ENCODE measurements at regions not wholly inside any gene's neighbourhood (a gene's known extent, or its start where the extent isn't known, plus 50 kb on each side); places are given as distances from the start of the nearest gene placed in this dataset.

DNA sequence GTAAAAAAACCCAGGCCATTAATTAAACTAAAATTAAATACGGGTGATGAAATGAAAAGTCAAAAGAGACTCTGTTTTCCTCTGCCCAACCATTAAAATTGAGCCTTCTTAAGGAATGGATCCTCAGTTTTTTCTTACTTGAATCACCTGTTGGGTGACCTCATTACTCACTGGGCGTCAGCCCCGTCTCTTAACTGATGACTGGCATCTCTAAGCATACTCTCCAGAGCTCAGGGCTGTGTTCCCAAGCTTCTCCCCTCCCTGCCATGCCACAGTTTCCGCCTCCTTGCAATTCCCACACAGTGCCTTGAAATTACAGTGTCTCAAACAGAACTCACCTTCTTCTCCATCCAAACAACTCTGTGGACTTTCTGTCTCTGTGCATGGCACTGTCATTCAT, 421.1 kb upstream of the CELF4 start:
- DNase-seq (ENCODE audit: low read depth in 2 of 2): no peak

DNA sequence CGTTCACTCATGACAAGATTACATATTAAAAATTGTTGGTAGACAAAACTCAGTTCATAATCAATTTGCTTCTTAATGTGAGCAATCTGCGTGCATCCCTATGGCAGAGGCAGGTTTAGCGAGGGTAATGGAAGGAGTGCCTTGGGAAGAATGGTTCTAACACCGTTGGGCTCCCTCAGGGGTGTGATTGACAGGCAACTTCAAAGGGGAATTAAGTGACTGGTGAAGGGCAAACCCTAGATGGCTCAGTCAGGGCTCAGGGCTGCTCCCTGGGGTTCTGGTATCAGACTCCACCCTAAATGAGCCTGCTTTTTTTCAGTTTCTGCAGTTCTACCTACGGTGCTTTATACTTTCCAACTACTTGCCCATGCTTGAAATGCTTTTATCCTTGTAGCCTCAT, 419.5 kb upstream of the CELF4 start:
- DNase-seq (ENCODE audit: low read depth in 2 of 2): no peak

DNA sequence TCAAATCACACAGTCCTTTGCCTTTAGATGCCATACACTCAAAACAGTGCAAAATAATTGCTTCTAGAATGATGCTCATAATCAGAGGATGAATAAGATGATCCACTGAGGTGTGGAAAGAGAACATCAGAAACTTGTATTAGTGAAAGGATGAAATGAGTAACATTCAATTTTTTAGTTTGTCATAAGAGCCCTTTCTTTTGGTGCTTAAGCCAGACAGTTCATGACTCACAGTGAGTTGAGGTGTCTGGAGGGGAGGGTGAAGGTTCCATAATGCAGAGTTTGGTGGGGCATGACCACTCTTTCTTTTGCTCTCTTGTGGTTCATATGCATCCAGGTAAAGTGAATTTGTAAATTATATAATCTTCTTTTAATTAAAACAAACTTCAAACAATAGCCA, 415.0 kb upstream of the CELF4 start:
- DNase-seq (ENCODE audit: low read depth in 2 of 2): no peak

DNA sequence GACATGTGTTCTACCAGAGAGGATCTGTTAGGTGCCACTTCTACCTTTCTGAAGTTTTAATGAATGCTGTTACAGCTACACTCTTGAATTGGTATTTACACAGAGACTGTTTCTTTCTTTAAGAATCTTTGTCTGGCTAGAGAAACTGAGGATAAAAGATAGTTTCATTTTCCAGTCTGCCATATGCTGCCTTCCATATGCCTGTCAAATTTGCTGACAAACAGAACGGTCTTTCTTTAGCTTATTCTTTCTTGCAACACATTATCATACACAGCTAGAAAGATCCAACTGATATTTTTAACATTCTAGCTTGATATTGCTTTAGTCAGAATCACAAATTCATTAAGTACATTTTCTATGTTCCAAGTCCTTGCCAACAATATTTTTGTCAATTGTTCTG, 409.8 kb upstream of the CELF4 start:
- no peak for DNase-seq (ENCODE audit: low read depth in 2 of 2)

DNA sequence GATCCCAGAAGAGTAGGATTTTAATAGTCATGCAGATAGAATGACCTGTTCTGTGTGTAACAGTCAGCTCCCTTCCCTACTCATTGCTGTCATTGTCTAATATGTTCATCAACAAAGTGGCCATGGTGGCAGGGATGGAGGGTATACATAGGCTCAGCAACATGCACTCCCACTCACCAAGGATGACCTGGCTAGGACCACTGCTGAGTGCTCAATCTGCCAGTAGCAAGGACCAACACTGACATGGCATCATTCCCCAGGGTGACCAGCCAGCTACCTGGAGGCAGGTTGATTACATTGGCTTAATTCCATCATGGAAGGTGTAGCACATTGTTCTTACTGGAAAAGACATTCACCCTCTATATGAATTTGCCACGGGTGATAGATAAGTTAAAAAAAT, 401.7 kb upstream of the CELF4 start:
- DNase-seq (ENCODE audit: low read depth in 2 of 2): no peak

DNA sequence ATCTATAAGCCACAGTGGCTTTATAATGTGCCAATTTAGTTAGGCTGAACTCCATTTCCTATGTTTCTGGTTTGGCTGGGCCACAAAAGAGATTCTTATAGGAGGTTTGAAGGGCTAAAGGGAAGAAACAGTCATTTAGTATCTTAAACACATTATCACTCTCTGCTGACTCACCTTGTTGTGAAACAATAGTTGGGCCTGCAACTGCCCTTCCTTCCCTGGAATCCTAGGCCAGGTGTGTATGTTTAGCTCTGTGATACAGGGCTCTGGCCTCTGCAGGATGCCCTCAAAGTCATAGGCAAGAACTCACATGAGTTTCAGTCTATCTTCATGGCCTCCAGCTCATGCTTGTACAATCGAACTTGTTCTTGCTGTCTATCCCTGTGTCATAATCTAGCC, 400.0 kb upstream of the CELF4 start:
- DNase-seq (ENCODE audit: low read depth in 2 of 2): no peak

DNA sequence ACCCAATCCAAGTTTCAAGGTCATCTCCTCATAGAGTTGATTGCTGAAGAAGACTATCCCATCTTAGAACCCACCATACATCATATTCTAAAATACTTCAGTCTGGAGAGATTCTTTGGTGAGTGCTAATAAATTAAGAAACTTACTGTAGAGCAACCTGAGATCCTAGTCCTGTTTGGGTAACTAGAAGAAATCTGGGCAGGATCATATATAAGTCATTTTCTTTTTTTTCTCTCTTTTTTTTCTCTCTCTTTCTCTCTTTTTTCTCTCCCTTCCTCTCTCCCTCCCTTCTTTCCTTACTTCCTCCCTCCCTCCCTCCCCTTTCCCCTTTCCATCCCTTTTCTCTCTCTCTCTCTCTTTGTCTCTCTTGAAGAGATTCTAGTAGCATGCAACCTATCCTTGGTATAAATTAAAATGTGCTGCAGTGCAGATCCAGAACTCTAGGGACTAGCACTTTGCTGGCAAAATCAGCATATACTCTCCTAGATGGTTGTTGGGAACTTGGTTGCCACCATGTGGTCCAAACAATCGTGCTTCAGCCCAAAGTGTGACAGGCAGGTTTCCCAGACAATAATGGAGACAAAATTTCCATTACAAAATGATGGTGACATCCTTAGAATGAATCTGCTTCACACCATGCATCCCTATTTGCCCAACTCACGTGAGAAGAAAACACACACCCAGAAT, 399.4 kb upstream of the CELF4 start:
- DNase-seq (ENCODE audit: low read depth in 2 of 2): no peak

DNA sequence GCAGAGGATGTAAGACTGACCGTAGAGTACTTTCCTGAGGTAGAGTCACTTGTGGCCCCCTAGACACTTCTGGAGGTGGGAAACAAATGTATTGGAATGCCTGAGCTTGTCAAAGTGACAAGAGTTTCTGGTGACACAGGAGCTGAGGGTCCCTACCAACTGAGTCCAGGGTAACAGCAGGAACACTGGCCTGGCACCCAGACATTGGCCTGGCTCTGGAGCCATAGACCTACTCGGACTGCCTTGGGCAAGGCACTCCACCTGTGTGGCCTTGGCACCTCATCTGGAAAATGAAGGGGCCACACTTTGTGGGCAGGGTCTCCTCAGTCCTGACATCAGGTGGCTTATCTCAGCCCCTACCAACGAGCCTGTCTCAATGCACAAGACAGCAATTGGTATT, 398.2 kb upstream of the CELF4 start:
- DNase-seq (ENCODE audit: low read depth in 2 of 2): no peak

DNA sequence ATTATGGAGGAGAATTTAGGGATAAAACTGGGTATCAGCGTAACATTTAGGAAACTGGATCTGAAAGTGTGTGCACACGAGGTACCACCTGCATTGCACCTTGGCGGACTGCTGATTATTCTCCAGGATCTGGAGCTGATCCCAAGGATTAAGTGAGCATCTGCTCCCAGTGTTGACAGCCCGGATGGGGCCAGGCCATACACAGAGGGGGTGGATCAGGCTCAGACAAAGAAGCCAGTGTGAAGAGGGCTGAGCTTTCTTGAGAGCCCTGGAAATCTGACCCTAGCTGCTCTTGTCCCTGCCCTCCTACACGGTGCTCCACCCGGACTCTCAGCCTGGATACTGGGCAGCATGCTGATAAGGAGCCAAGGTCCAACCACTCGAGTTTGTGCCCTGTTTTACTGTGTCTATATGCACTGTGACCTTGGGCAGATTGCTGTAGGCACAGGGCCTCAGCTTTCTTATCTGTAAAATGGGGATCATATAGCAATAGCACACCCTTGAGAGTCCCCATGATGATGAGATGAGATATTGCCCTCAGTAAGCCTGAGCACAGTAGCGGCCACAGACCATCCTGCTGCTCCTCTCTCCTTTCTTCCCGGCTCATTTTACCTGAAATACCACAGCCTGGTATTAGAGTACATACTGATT, 396.8 kb upstream of the CELF4 start:
- DNase-seq (ENCODE audit: low read depth in 2 of 2): no peak

DNA sequence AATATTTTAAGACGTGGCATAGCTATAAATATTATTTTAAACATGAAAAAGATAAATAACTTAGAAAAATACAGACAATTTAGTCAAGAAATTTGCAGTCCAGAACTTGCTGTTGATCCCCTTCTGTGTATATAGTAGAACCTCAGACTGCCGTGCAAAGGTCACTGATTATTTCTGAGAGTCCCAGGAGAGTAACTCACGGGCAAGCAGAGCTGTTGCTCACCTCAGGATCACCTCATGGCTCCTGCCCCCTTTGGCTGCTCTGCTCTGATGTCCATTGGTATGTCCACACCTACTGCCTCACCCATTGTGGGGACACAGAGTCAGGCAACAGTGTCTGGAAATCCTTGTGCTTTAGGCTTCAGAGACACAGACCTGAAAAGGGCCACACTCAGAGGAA, 392.9 kb upstream of the CELF4 start:
- DNase-seq (ENCODE audit: low read depth in 2 of 2): no peak

DNA sequence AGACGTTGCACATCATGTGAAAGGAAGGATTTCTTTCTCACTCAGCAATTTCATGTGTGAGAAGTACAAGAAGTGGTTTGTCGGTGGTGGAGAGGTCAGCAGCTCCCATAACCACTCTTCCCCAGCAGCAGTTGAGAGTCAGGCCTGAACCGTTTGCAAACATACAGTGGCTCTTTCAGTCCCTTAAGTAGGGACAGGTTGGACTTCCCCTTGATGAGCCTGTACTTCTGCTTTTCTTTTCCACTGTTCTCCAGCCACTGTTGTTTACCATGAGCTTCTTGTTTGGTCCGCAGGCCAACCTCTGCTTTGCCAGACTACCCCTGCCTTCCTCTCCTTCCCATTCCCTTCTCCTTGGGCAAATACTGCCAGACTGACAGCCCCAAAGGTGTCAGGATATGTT, 391.3 kb upstream of the CELF4 start:
- DNase-seq (ENCODE audit: low read depth in 2 of 2): no peak

DNA sequence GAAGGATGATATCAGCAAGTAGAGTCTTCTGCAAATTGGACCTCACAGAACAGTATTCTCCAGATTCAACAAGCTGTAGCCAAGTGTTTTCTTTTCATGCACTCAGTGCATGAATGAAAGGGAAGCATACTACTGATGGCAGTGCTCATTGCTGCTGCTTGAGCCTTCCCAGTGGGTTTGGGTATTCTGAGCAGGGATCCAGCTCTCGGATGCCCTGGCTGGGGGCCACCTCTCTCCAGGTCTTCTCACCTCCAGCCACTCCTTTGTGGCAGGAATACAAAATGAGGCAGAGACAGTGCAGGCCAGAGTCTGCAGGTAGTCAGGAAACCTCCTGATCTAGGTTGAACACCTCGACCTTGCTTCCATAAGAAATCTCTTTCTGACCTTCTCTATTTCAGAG, 390.4 kb upstream of the CELF4 start:
- no peak for DNase-seq (ENCODE audit: low read depth in 2 of 2)

DNA sequence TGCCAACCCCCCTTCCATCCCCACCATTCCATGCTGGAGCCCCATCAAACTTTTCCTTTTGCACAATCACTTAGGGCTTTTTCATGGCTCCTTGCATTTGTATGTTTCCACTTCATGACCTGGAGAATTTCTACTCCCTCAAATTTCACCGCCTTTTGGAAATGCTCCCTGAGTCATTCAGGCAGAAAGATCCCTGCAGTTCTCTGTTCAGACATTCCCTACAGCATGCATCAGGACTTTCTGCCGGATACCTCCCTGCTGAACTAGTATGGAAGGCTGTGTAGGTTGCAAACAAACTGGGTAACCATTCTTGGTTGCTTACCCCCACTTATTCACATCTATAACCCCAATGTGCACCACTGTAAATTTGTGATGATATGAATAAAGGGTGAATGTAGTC, 389.6 kb upstream of the CELF4 start:
- no peak for DNase-seq (ENCODE audit: low read depth in 2 of 2)

DNA sequence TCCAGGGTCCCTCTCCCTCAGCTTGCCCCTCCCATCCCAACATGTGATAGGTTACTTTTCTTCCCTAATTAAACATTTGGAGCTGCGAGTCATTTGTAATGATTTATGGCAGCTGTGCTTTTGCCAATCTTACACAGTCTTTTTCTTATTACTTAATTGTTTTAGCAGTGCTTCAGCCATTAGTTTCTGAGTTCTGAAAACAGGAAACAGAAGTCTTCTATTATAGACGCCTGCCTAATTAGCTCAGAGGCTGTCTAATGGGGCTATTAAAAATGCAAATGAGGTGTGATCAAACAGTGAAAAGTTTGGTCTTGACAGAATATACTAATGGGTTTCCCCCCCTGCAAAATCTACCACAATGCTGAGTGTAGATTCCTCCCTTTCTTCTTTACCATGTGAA, 388.3 kb upstream of the CELF4 start:
- no peak for DNase-seq (ENCODE audit: low read depth in 2 of 2)

DNA sequence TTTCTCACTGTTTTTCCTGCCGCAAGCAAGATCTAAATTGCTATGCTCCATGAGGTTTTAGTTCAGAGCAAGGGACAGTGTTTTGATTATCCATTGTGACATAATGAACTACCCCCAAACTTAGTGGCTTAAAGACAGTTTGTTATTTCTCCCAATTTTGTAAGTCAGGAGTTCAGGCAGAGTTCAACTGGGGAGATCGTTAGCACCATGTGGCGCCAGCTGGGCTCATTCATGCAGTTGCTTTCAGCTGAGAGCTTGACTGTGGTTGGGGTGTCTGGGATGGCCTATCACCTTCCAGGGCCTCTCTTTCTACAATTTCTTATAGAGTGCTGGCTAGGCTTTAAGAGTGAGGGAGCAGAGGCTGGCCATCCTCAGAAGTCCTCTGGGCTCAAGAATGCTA, 382.9 kb upstream of the CELF4 start:
- DNase-seq (ENCODE audit: low read depth in 2 of 2): no peak

DNA sequence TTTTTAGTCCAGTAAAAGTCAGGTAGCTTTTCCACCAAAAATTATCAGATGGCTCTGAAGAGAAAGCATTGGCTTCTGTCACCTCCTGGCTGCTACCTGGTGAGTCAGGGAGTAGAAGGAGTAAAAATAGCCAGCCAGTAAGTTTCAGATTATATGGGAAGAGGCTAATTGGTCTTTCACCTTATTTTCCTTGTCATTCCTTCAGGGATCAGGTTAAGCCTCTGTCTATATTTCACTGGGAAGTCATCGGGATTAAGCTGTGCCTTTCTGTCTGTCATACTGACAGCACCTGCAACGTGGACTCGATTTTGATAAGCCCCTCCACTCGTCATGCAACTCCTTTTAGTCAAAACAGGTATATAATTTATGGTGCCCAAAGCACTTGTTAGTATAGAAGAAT, 380.7 kb upstream of the CELF4 start:
- DNase-seq (ENCODE audit: low read depth in 2 of 2): no peak

DNA sequence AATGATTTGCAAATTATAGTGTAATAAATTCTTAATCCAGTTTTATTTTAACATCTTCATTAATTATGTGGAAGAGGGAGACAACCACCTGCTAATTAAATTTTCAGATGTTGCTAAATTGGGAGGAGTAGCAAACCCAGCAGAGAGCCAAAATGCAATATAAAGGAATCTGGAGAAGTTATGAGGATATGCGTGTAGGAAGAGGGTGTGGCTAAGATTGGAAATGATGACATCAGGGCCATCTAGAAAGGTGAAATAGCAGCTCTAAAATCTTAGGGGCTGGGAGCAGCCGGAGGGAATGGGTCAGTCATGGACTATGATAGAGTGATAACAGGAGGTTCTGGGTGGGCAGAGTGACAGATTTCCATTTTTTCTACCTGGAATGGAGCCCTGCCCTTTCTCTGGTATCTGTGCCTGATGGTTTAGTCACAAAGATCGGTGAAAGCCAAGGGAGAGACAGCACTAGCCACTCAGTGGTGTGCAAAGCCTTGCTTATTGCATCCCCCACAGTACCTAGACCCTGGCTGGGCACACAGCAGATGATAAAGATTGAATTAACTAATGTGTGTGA, 379.2 kb upstream of the CELF4 start:
- DNase-seq (ENCODE audit: low read depth in 2 of 2): no peak

DNA sequence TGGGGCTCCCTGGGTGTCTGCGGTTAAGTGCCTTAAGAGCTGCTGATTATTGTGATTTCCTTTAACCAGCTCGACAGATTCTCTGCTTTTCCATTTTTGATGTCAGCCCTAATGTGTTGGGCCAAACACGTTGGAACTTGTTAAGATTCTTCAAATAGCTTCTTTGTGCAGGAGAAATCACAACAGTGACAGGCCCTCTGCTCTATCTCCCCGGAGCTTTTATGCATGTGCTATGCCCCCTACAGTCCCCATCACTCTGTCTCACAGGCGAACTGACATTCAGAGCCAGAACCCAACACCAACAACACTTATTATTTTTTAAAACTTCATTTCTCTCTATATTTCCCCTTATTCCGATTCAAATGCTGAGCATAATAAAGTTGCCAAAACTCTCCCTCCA, 371.7 kb upstream of the CELF4 start:
- no peak for DNase-seq (ENCODE audit: low read depth in 2 of 2)

DNA sequence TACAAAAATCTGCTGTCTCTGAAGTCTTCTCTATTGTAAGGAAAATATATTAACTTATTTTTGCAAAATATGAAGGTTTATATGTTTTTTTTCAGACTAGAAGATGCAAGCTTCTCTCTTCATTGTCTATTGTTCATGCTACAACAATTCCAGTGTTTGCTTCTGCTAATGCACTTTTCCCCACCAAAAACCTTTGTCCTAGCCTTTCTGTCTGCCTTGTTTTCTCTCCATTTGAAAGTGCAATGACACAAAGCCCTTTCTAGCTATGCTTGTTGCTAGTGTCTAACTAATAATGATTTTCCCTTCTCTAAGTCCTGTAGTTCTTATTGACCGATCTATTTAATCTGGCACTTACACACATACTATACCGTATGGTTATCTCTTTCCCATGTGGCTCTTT, 369.5 kb upstream of the CELF4 start:
- no peak for DNase-seq (ENCODE audit: low read depth in 2 of 2)

DNA sequence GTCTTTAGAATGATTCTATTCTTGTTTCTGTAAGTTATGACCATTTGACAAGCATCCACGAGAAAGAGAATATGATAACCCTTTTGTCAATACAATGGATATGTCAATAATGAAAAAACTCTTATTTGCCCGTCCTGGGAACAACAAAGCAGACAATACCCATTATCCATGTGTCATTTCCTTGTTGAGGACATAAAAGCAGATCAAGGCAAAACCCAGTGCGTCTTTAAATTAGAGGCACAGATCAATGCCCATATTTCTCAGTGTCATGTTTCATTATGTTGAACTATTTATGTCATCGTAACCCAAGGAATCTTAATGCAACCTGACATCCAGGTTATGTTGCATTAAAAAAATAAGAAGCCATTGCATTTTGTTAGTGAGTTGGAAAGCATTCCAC, 365.0 kb upstream of the CELF4 start:
- DNase-seq (ENCODE audit: low read depth in 2 of 2): no peak

DNA sequence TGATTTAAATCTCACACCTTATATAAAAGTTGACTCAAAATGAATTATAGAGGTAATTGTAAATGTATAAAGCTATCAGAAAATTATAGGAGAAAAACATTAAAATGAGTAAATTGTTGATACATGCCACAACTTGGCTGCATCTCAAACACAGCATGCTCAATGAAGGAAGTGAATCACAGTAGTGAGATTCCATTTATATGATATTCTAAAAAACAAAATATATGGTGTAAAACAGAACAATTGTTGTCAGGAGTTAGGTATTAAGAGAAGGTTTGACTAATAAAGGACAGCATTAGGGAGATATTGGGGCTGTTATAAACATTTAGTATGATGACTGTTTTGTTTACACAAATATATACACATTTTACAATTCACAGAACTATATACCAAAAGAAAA, 356.6 kb upstream of the CELF4 start:
- no peak for DNase-seq (ENCODE audit: low read depth in 2 of 2)

DNA sequence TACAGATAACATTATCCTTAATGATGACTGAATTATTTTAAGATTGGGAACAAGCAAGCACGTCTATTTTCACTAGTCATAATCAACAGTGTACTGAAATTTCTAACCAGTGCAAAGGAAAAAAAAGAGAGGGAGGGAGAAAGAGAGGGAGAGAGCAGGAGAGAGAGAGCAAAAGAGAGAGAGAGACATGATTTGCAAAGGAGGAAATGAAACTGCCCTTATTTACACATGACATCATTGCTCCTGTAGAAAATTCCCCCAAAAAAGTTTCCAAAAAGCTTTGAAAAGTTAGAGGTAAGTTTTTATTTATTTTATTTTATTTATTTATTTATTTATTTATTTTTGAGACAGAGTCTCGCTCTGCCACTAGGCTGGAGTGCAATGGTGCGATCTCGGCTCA, 355.3 kb upstream of the CELF4 start:
- DNase-seq (ENCODE audit: low read depth in 2 of 2): no peak

DNA sequence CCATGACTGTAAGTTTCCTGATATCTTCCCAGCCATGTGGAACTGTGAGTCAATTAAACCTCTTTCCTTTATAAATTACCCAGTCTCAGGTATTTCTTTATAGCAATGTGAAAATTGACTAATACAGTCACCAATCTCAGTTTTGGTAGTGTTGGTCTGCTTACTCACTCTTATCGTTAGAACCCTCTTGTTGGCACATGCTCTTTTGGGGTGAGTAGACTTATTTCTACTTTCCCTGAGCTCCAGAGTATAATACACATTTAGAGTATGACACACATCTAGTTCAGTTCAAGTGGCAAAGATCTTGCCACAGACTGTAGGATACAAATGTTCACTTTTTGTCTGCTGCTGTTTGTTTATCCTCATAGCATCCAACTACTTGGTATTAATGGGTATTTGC, 347.5 kb upstream of the CELF4 start:
- no peak for DNase-seq (ENCODE audit: low read depth in 2 of 2)

DNA sequence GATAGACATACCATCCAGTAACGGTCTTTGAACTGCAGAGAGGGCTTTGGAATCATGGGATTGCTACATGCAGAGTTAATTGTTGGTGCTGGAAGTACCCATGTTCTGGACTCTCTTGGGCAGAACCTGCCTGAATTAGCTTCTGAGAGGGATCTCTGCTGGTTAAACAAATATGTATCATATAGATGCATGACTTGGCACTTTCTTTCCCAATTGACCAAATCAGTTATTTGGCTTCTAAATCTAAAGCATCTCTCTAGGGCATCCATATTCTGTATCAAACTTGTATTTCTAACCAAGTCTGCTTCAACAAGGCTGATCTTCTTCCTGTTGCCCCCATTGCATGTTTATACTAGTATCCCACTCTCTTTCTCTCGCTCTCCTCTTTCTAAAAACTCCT, 336.7 kb upstream of the CELF4 start:
- no peak for DNase-seq (ENCODE audit: low read depth in 2 of 2)
